Type B pancreatic cell (in vitro differentiated cells): ENCODE measurements at regions not wholly inside any gene's neighbourhood (a gene's known extent, or its start where the extent isn't known, plus 50 kb on each side); places are given as distances from the start of the nearest gene placed in this dataset.

Experiments
- DNase-seq: peaks from one replicate; pipeline ENCODE4 v3.0.0; 2021; ENCODE audit warnings: mixed read lengths; ENCODE audit not compliant: unreplicated experiment; ENCODE audit errors: extremely low spot score
- H3K27ac Mint-ChIP-seq: 2 replicates; pipeline ENCODE4 v1.8.0; 2021; ENCODE audit warnings: mild to moderate bottlenecking, mixed read lengths
- H3K27me3 Mint-ChIP-seq: 2 replicates; pipeline ENCODE4 v1.8.0; 2021; ENCODE audit warnings: mixed read lengths
- H3K36me3 Mint-ChIP-seq: 2 replicates; pipeline ENCODE4 v1.8.0; 2021; ENCODE audit warnings: mixed read lengths
- H3K4me1 Mint-ChIP-seq: one replicate; pipeline ENCODE4 v1.8.0; 2021; ENCODE audit warnings: mixed read lengths; ENCODE audit not compliant: unreplicated experiment
- H3K4me3 Mint-ChIP-seq: 2 replicates; pipeline ENCODE4 v1.8.0; 2021; ENCODE audit warnings: mild to moderate bottlenecking, mixed read lengths
- H3K9me3 Mint-ChIP-seq: 2 replicates; pipeline ENCODE4 v1.8.0; 2021; ENCODE audit warnings: mixed read lengths
- CTCF ChIP-seq: fragments of 200-600 bp; sonication (generic); conservative IDR thresholded peaks from 2 replicates; pipeline ENCODE4 v1.5.0; 2021; ENCODE audit warnings: antibody characterized with exemption, mild to moderate bottlenecking

DNA sequence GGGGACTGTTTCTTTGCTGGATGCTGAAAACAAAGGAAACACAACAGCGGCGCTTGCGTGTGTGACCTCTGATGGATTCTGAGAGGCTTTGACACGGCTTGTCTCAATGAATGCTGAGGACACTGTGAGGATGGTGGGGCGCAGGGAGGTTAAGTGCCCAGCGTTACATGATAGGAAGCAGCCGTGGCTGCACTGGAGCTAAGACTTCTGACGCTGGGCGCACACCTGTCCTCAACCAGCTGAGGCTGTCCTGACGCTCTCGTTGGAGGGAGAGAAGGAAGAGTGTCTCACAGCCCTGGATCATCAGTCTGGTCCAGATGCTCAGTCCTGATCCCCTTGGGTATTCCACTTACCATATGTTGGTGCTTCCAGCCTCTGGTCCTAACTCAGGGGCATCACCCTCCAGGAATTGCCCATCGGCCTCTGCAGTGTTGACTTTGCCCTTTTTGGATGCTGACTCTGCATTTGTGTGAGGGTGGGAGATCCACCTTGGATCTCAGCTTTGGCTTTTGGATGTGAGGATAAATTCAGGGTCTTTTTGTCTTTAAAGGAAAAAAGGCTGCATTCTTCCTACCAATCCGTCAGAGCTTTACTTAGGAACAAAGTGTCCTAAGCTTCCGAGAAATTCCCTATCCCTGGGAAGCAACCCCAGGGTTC, 125.2 kb downstream of the ZNF664 start:
- H3K36me3 Mint-ChIP-seq: peaks cover 5% of the 10 kb centered on the region
- H3K27me3 Mint-ChIP-seq: peaks cover 7% of the 10 kb centered on the region
- no peaks in the 10 kb centered on the region for H3K9me3 Mint-ChIP-seq
- no peak overlapping the region for H3K27ac Mint-ChIP-seq
- DNase-seq: no peak
- H3K4me1 Mint-ChIP-seq: peaks cover 25% of the 10 kb centered on the region
- H3K4me3 Mint-ChIP-seq: no peak overlapping the region
- no peak for TF ChIP-seq CTCF

DNA sequence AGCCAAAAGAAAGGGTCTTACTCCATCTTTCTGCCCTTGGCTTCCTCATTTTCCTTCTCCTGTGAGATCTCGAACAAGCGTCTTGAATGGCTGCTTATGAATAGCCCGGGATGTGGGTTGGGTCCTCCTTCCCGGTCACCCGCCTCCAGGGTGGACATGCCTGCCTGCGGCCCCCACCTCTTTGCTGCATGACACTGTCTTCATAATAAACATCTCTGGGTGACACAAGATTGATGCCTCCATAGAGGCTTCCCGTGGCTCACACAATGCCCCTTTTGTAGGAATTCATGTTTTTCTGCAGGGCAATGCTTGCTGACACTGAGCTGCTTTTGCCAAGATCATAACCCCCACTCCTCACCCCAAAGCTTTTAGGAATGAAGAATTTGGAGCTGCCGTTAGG, 125.9 kb downstream of the ZNF664 start:
- TF ChIP-seq CTCF: no peak
- no peak for DNase-seq

GRCh38 chr12:124099661-124100060, 126.6 kb downstream of the ZNF664 start:
- Mint-ChIP-seq H3K27ac (no peak overlapping the region), H3K9me3 (no peaks in the 10 kb centered on the region)
- TF ChIP-seq CTCF: no peak

More for the DNA sequence above, 125.9 kb downstream of the ZNF664 start:
- peaks cover 5% of the 10 kb centered on the region for H3K36me3 Mint-ChIP-seq
- peak overlapping the region; percentile 1 for H3K27ac Mint-ChIP-seq
- peaks cover 25% of the 10 kb centered on the region for H3K4me1 Mint-ChIP-seq
- no peaks in the 10 kb centered on the region for H3K9me3 Mint-ChIP-seq
- peak overlapping the region; percentile 37 for H3K4me3 Mint-ChIP-seq
- H3K27me3 Mint-ChIP-seq: peaks cover 7% of the 10 kb centered on the region

GRCh38 chr12:124100572-124101178, 127.7 kb downstream of the ZNF664 start:
- Mint-ChIP-seq H3K9me3 (no peaks in the 10 kb centered on the region), H3K4me3 (no peak overlapping the region), H3K27ac (no peak overlapping the region), H3K27me3 (peaks cover 7% of the 10 kb centered on the region), H3K4me1 (peaks cover 25% of the 10 kb centered on the region), H3K36me3 (peaks cover 5% of the 10 kb centered on the region)
- DNase-seq: no peak
- TF ChIP-seq CTCF: no peak

More at GRCh38 chr12:124099661-124100060, 126.6 kb downstream of the ZNF664 start:
- DNase-seq: no peak
- Mint-ChIP-seq H3K4me1 (peaks cover 25% of the 10 kb centered on the region), H3K4me3 (no peak overlapping the region), H3K27me3 (peaks cover 7% of the 10 kb centered on the region), H3K36me3 (peaks cover 5% of the 10 kb centered on the region)

- no peak overlapping the region for H3K4me3 Mint-ChIP-seq
- TF ChIP-seq CTCF: no peak
- peaks cover 5% of the 10 kb centered on the region for H3K36me3 Mint-ChIP-seq
- no peak overlapping the region for H3K27ac Mint-ChIP-seq
- H3K9me3 Mint-ChIP-seq: peaks cover 5% of the 10 kb centered on the region
- H3K4me1 Mint-ChIP-seq: peaks cover 15% of the 10 kb centered on the region
- H3K27me3 Mint-ChIP-seq: no peaks in the 10 kb centered on the region
- no peak for DNase-seq
Measured at GRCh38 chr12:124105546-124105945, 132.5 kb downstream of the ZNF664 start.
